Progenitor cell of endocrine pancreas (in vitro differentiated cells): ENCODE measurements at regions not wholly inside any gene's neighbourhood (a gene's known extent, or its start where the extent isn't known, plus 50 kb on each side); places are given as distances from the start of the nearest gene placed in this dataset.

Experiments used
- DNase-seq: peaks from one replicate; pipeline ENCODE4 v3.0.0; 2021; ENCODE audit warnings: low spot score; ENCODE audit not compliant: unreplicated experiment
- H3K27ac Mint-ChIP-seq: 2 replicates; pipeline ENCODE4 v1.8.0; 2021; ENCODE audit warnings: mild to moderate bottlenecking, moderate library complexity, mixed read lengths
- H3K27me3 Mint-ChIP-seq: 2 replicates; pipeline ENCODE4 v1.8.0; 2021; ENCODE audit warnings: mixed read lengths
- H3K36me3 Mint-ChIP-seq: 2 replicates; pipeline ENCODE4 v1.8.0; 2022; ENCODE audit warnings: mixed read lengths; ENCODE audit not compliant: insufficient read depth
- H3K4me1 Mint-ChIP-seq: 2 replicates; pipeline ENCODE4 v1.8.0; 2021; ENCODE audit warnings: low read depth, mixed read lengths
- H3K4me3 Mint-ChIP-seq: 2 replicates; pipeline ENCODE4 v1.8.0; 2021; ENCODE audit warnings: low read depth, mild to moderate bottlenecking, moderate library complexity, mixed read lengths
- H3K9me3 Mint-ChIP-seq: 2 replicates; pipeline ENCODE4 v1.8.0; 2021; ENCODE audit warnings: low read depth, mixed read lengths
- CTCF ChIP-seq: fragments of 200-600 bp; sonication (generic); IDR thresholded peaks from one replicate; pipeline ENCODE4 v1.5.0; 2021; ENCODE audit warnings: antibody characterized with exemption, mild to moderate bottlenecking; ENCODE audit not compliant: unreplicated experiment

DNA sequence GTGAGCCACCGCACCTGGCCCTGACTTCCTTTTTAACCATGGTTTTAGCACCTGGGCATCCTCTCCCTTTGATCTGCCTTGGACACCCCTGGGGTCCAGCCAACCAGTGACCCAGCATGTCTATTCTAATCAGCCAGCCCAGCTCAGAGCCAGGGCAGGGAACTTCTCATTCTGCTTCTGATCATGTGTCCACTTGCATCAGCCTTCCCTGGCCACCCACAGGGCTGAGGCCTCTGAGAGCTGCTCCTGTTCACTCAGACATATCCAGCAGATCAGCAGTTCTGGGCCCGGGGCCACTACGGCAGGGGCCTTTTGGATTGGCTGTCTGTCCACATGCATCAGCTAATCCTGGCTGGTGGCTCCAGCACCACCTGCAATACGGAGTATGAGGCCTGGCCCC, 117.9 kb upstream of the MAP1LC3B2 start:
- Mint-ChIP-seq H3K27ac (no peak overlapping the region), H3K4me3 (no peak overlapping the region), H3K9me3 (no peaks in the 10 kb centered on the region), H3K27me3 (peaks cover 9% of the 10 kb centered on the region), H3K36me3 (no peaks in the 10 kb centered on the region), H3K4me1 (peaks cover 10% of the 10 kb centered on the region)
- no peak for DNase-seq
- no peak for TF ChIP-seq CTCF

DNA sequence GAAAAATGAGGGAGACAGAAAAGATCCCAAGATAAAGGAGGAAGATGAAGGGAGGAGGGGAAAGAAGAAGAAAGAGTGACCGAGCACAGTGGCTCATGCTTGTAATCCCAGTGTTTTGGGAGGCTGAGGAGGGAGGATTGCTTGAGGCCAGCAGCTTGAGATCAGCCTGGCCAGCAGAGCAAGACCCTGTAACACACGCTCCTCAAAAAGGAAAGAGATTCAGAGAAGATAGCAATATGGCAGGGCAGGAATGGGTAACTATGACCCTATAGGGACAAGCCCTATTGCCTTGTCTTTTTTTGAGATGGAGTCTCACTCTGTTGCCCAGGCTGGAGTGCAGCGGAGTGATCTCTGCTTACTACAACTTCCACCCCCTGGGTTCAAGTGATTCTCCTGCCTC, 116.9 kb upstream of the MAP1LC3B2 start:
- no peak for DNase-seq
- H3K4me1 Mint-ChIP-seq, result peaks cover 2% of the 10 kb centered on the region
- H3K27ac Mint-ChIP-seq, result no peak overlapping the region
- no peaks in the 10 kb centered on the region for H3K9me3 Mint-ChIP-seq
- no peaks in the 10 kb centered on the region for H3K36me3 Mint-ChIP-seq
- TF ChIP-seq CTCF, result no peak
- H3K27me3 Mint-ChIP-seq, result peaks cover 13% of the 10 kb centered on the region
- H3K4me3 Mint-ChIP-seq, result no peak overlapping the region

DNA sequence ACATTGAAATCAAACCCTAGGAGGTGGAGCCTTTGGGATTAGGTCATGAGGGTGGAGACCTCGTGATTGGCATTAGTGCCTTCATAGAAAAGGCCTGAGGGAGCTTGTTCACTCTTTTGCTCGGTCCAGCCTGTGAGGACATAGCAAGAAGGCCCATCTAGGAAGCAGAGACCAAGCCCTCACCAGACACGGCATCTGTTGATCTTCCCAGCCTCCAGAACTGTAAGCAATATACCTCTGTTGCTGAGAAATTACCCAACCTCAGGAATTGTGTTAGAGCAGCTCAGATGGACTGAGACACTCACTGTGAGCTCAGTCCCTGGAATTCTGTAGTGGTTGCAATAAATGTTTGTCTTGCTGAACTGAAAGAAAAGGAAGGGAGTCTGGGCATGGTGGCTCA, 116.2 kb upstream of the MAP1LC3B2 start:
- Mint-ChIP-seq H3K27ac (no peak overlapping the region), H3K27me3 (peaks cover 12% of the 10 kb centered on the region), H3K9me3 (no peaks in the 10 kb centered on the region), H3K4me3 (no peak overlapping the region), H3K36me3 (no peaks in the 10 kb centered on the region), H3K4me1 (no peaks in the 10 kb centered on the region)
- TF ChIP-seq CTCF, result no peak
- DNase-seq, result no peak

DNA sequence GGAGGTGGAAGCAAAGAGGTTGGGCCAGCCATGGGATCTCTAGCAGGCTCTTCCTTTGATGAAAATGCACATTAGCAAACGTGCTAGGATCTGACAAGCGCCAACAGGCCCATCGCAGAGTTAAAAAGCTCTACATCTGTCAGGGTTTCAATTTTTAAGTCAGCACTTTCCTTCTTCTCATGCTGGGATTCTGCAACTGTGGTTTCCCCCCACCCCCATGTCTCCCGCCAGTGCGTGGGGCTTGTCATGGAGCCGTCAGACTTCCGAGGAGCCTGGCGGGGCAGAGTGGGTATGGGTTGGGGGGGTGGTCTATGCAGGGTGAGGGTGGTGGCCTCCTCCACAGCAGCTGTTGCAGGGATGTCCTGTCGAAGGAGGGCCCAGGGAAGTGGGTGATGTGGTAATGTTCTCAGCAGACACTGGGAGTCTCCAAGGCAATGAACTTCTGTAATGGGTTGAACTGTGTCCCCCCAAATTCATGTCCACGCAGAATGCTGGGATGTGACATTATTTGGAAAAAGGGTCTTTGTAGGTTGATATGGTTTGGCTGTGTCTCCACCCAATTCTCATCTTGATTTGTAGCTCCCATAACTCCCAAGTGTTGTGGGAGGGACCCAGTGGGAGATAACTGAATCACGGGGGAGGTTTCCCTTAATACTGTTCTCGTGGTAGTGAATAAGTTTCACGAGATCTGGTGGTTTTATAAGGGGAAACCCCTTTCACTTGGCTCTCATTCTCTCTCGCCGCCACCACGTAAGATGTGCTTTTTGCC, 115.2 kb upstream of the MAP1LC3B2 start:
- H3K27me3 Mint-ChIP-seq, result peaks cover 8% of the 10 kb centered on the region
- TF ChIP-seq CTCF, result no peak
- no peak overlapping the region for H3K4me3 Mint-ChIP-seq
- H3K9me3 Mint-ChIP-seq, result no peaks in the 10 kb centered on the region
- H3K4me1 Mint-ChIP-seq, result no peaks in the 10 kb centered on the region
- no peak overlapping the region for H3K27ac Mint-ChIP-seq
- DNase-seq, result no peak
- H3K36me3 Mint-ChIP-seq, result no peaks in the 10 kb centered on the region

DNA sequence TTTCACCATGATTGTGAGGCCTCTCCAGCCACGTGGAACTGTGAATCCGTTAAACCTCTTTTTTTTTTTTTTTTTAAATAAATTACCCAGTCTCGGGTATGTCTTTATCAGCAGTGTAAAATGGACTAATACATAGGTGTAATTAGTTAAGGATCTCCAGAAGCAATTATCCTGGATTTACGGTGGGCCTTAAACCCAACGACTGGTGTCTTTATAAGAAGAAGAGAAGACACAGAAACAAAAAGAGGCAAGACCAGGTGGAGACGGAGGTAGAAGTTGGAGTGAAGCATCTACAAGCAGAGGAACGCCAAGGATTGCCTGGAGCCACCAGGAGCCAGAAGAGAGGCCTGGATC, 114.6 kb upstream of the MAP1LC3B2 start:
- Mint-ChIP-seq H3K4me1 (no peaks in the 10 kb centered on the region), H3K27ac (no peak overlapping the region), H3K9me3 (no peaks in the 10 kb centered on the region), H3K36me3 (no peaks in the 10 kb centered on the region), H3K4me3 (no peak overlapping the region), H3K27me3 (peaks cover 8% of the 10 kb centered on the region)
- no peak for DNase-seq
- TF ChIP-seq CTCF, result no peak
